HG03442 (cell line): ENCODE measurements at regions not wholly inside any gene's neighbourhood (a gene's known extent, or its start where the extent isn't known, plus 50 kb on each side); places are given as distances from the start of the nearest gene placed in this dataset.

Experiments
- ATAC-seq: cut with Tn5 transposase; IDR thresholded peaks from one replicate; pipeline ENCODE4 v1.9.1; 2021; ENCODE audit warnings: mild to moderate bottlenecking, moderate library complexity; ENCODE audit not compliant: unreplicated experiment

GRCh38 chr2:212628586-212628985 lies 90.0 kb upstream of the ERBB4 start:
- ATAC-seq: no peak

- ATAC-seq: no peak
These were observed 87.8 kb upstream of the ERBB4 start for GRCh38 chr2:212626371-212626918.

GRCh38 chr2:212619954-212620353 lies 81.4 kb upstream of the ERBB4 start:
- no peak for ATAC-seq

- ATAC-seq: no peak
These were observed 80.0 kb upstream of the ERBB4 start for GRCh38 chr2:212618636-212619035.

- ATAC-seq: no peak
These were observed 72.3 kb upstream of the ERBB4 start for GRCh38 chr2:212610872-212611425.

- no peak for ATAC-seq
These were observed 70.9 kb upstream of the ERBB4 start for GRCh38 chr2:212609479-212609878.

- no peak for ATAC-seq
These were observed 68.5 kb upstream of the ERBB4 start for GRCh38 chr2:212607080-212607479.

- ATAC-seq: no peak
These were observed 67.6 kb upstream of the ERBB4 start for GRCh38 chr2:212606232-212606631.

- ATAC-seq: no peak
These were observed 58.1 kb upstream of the ERBB4 start for GRCh38 chr2:212596688-212597087.

- ATAC-seq: no peak
These were observed 57.7 kb upstream of the ERBB4 start for GRCh38 chr2:212596276-212596675.

- no peak for ATAC-seq
These were observed 56.5 kb upstream of the ERBB4 start for GRCh38 chr2:212595036-212595654.

GRCh38 chr2:212592695-212593094 lies 54.1 kb upstream of the ERBB4 start:
- ATAC-seq: no peak
